Neural cell (in vitro differentiated cells): ENCODE measurements at regions not wholly inside any gene's neighbourhood (a gene's known extent, or its start where the extent isn't known, plus 50 kb on each side); places are given as distances from the start of the nearest gene placed in this dataset.

Source experiments
- CTCF ChIP-seq: fragments of 450-650 bp; IDR thresholded peaks from 2 replicates; pipeline ENCODE4 v1.5.1; 2014; ENCODE audit warnings: antibody characterized with exemption, mild to moderate bottlenecking, moderate library complexity; ENCODE audit not compliant: poor library complexity, severe bottlenecking
- EP300 ChIP-seq: fragments of 450-650 bp; conservative IDR thresholded peaks from 2 replicates; pipeline ENCODE4 v1.6.1; 2014; ENCODE audit warnings: antibody characterized with exemption, mild to moderate bottlenecking, moderate library complexity; ENCODE audit not compliant: poor library complexity, severe bottlenecking
- EZH2 ChIP-seq: fragments of 200-600, 300-800 bp; shearing (Covaris generic), sonication (generic); IDR thresholded peaks from 2 replicates; pipeline ENCODE4 v1.6.1; 2014; ENCODE audit warnings: antibody characterized with exemption, low read length, borderline replicate concordance, mild to moderate bottlenecking; ENCODE audit not compliant: insufficient read depth, poor library complexity, severe bottlenecking
- MXI1 ChIP-seq: fragments of 450-650 bp; conservative IDR thresholded peaks from 2 replicates; pipeline ENCODE4 v1.6.1; 2014; ENCODE audit warnings: antibody characterized with exemption, mild to moderate bottlenecking; ENCODE audit not compliant: poor library complexity, severe bottlenecking
- POLR2AphosphoS5 ChIP-seq: IDR thresholded peaks from 2 replicates; pipeline ENCODE4 v1.6.1; 2012
- RAD21 ChIP-seq: fragments of 450-650 bp; conservative IDR thresholded peaks from 2 replicates; pipeline ENCODE4 v1.6.1; 2014; ENCODE audit warnings: antibody characterized with exemption, mild to moderate bottlenecking, moderate library complexity
- REST ChIP-seq: IDR thresholded peaks from 2 replicates; pipeline ENCODE4 v1.6.1; 2012; ENCODE audit warnings: borderline replicate concordance
- SMC3 ChIP-seq: fragments of 450-650 bp; conservative IDR thresholded peaks from 2 replicates; pipeline ENCODE4 v1.6.1; 2014; ENCODE audit warnings: antibody characterized with exemption, mild to moderate bottlenecking, moderate library complexity; ENCODE audit not compliant: poor library complexity

- no peak for TF ChIP-seq POLR2AphosphoS5
- TF ChIP-seq CTCF, result no peak
- TF ChIP-seq SMC3, result no peak
- no peak for TF ChIP-seq RAD21
- TF ChIP-seq EZH2, result no peak
- TF ChIP-seq REST, result no peak
- no peak for TF ChIP-seq EP300
- TF ChIP-seq MXI1, result no peak
These were observed 51.3 kb upstream of the OR9G4 start for GRCh38 chr11:56799691-56800210.
